Esophagus squamous epithelium (tissue), 5 donors: ENCODE measurements at regions not wholly inside any gene's neighbourhood (a gene's known extent, or its start where the extent isn't known, plus 50 kb on each side); places are given as distances from the start of the nearest gene placed in this dataset.
"Not testable (repeated sequence)": the region's sequence is repeated elsewhere in the genome, so short reads cannot be mapped to it uniquely, and the experiment has no call there.

Experiments used
- DNase-seq: peaks from one replicate; lab custom pipeline; 2025; lab: John Stamatoyannopoulos, UW
- H3K27ac ChIP-seq, 4 donors: fragments of 200-600 bp; sonication (generic); one replicate each; pipeline ENCODE4 v1.5.1; 2016 to 2019; ENCODE audit warnings: mild to moderate bottlenecking in 1 of 4
- H3K27me3 ChIP-seq, 4 donors: fragments of 200-600 bp; sonication (generic); 1 replicate in 3 of 4; 2 replicates in 1 of 4; pipeline versions ENCODE4 v1.5.1 to v1.6.0; 2017 to 2021; ENCODE audit warnings: antibody characterized with exemption in 1 of 4
- H3K36me3 ChIP-seq, 3 donors: fragments of 200-600 bp; sonication (generic); one replicate each; pipeline ENCODE4 v1.5.1; 2016 to 2019
- H3K4me1 ChIP-seq, 3 donors: fragments of 200-600 bp; sonication (generic); one replicate each; pipeline ENCODE4 v1.5.1; 2017 to 2019
- H3K4me3 ChIP-seq, 4 donors: fragments of 200-600 bp; sonication (generic); 1 replicate in 3 of 4; 2 replicates in 1 of 4; pipeline ENCODE4 v1.5.1; 2016 to 2019; ENCODE audit warnings: mild to moderate bottlenecking in 2 of 4, moderate library complexity in 1 of 4
- H3K9me3 ChIP-seq, 3 donors: fragments of 200-600 bp; sonication (generic); one replicate each; pipeline ENCODE4 v1.5.1; 2016 to 2019
- CTCF ChIP-seq, 6 experiments: fragments of 450-650 bp in 4 of 6; fragments of 200-600 bp in 2 of 6; sonication (generic) in 2 of 6; IDR thresholded peaks; one replicate each; pipeline ENCODE4 v1.5.1; 2016 to 2019; ENCODE audit warnings: antibody characterized with exemption in 6 of 6, mild to moderate bottlenecking in 4 of 6, moderate library complexity in 4 of 6
- POLR2A ChIP-seq, 4 donors: fragments of 450-650 bp; IDR thresholded peaks; one replicate each; pipeline ENCODE4 v1.6.1; 2017; ENCODE audit warnings: antibody characterized with exemption in 4 of 4, mild to moderate bottlenecking in 4 of 4, moderate library complexity in 3 of 4
- WGBS, 2 donors: methylation state at CpG; one replicate each; pipeline ENCODE4 v1.1.5; 2018; 5-methylcytosine and 5-hydroxymethylcytosine counted together
- intact Hi-C: fragments of 100-400 bp; cut with DNase I; formaldehyde crosslinking; loops from one replicate; pipeline ENCODE4 v1.15.0; 2022
- donor health status: DM: yes; HTN: yes; CAD: no.

- Histone ChIP-seq H3K4me3 (no peak overlapping the region), H3K4me1 (no peaks in the 10 kb centered on the region), H3K9me3 (no peaks in the 10 kb centered on the region), H3K27ac (no peak overlapping the region), H3K27me3 (no peaks in the 10 kb centered on the region), H3K36me3 (no peaks in the 10 kb centered on the region)
- DNase-seq: no peak
- intact Hi-C loops: no loop called here
- WGBS, 2 donors: 41 to 43% methylated on average over 2 of the region's 2 CpGs
- TF ChIP-seq CTCF (IDR thresholded peaks at IDR 0.05) (no peak), POLR2A (IDR thresholded peaks at IDR 0.05) (no peak)
Measured at GRCh38 chr14:43105305-43105704, 1401.8 kb downstream of the FSCB start.

GRCh38 chr14:43090380-43090779 lies 1416.7 kb downstream of the FSCB start:
- Histone ChIP-seq H3K36me3 (no peaks in the 10 kb centered on the region), H3K4me3 (no peak overlapping the region), H3K9me3 (no peaks in the 10 kb centered on the region), H3K27ac (no peak overlapping the region), H3K4me1 (no peaks in the 10 kb centered on the region), H3K27me3 (no peaks in the 10 kb centered on the region)
- TF ChIP-seq POLR2A (IDR thresholded peaks at IDR 0.05): no peak
- TF ChIP-seq CTCF (IDR thresholded peaks at IDR 0.05): no peak
- 69 to 70% methylated on average over 1 of the region's 1 CpG for WGBS, 2 donors
- intact Hi-C loops: no loop called here
- DNase-seq: no peak

- Histone ChIP-seq H3K4me1 (no peaks in the 10 kb centered on the region), H3K4me3 (no peak overlapping the region), H3K27me3 (no peaks in the 10 kb centered on the region), H3K9me3 (peaks cover 0 to 4% (median 0%) of the 10 kb centered on the region in 3 donors), H3K36me3 (no peaks in the 10 kb centered on the region), H3K27ac (no peak overlapping the region)
- WGBS, 2 donors: 19 to 20% methylated on average over 2 of the region's 2 CpGs
- DNase-seq: no peak
- no peak for TF ChIP-seq POLR2A (IDR thresholded peaks at IDR 0.05)
- TF ChIP-seq CTCF (IDR thresholded peaks at IDR 0.05): no peak
- intact Hi-C loops: no loop called here
Measured at GRCh38 chr14:43087666-43088065, 1419.4 kb downstream of the FSCB start.

- Histone ChIP-seq H3K36me3 (no peaks in the 10 kb centered on the region), H3K27me3 (no peaks in the 10 kb centered on the region), H3K4me3 (no peak overlapping the region), H3K4me1 (no peaks in the 10 kb centered on the region), H3K27ac (no peak overlapping the region), H3K9me3 (peaks cover 0 to 4% (median 0%) of the 10 kb centered on the region in 3 donors)
- TF ChIP-seq POLR2A (IDR thresholded peaks at IDR 0.05) (no peak), CTCF (IDR thresholded peaks at IDR 0.05) (no peak)
- intact Hi-C loops: no loop called here
- DNase-seq: no peak
- WGBS, 2 donors: 40 to 83% methylated on average over 1 of the region's 1 CpG
Measured at GRCh38 chr14:43085819-43086218, 1421.3 kb downstream of the FSCB start.

- DNase-seq, H3K4me3 ChIP-seq, intact Hi-C loops, H3K9me3 ChIP-seq, H3K27ac ChIP-seq, H3K27me3 ChIP-seq, H3K4me1 ChIP-seq, H3K36me3 ChIP-seq: not testable (repeated sequence)
- WGBS, 2 donors: 73 to 100% methylated on average over 1 of the region's 3 CpGs
Measured at GRCh38 chr14:43067372-43067771, 1439.7 kb downstream of the FSCB start.

GRCh38 chr14:43056106-43056505 lies 1449.4 kb downstream of the LRFN5 start:
- DNase-seq: no peak
- intact Hi-C loops: no loop called here
- WGBS, 2 donors: 31 to 42% methylated on average over 1 of the region's 1 CpG
- Histone ChIP-seq H3K4me1 (no peaks in the 10 kb centered on the region), H3K4me3 (no peak overlapping the region), H3K36me3 (no peaks in the 10 kb centered on the region), H3K27me3 (no peaks in the 10 kb centered on the region), H3K27ac (no peak overlapping the region), H3K9me3 (peaks cover 0 to 8% (median 8%) of the 10 kb centered on the region in 3 donors)
- TF ChIP-seq CTCF (IDR thresholded peaks at IDR 0.05) (no peak), POLR2A (IDR thresholded peaks at IDR 0.05) (no peak)
